K562 (cell line): ENCODE measurements at regions not wholly inside any gene's neighbourhood (a gene's known extent, or its start where the extent isn't known, plus 50 kb on each side); places are given as distances from the start of the nearest gene placed in this dataset.

Experiments used
- ATAC-seq: fragments of 200-7000 bp; cut with Tn5 transposase; 3 replicates; pipeline ENCODE4 v1.9.1; 2020; ENCODE audit warnings: moderate library complexity
- BruUV-seq: library from RNA; stranded (reverse); fragments of 400-500 nt; replicated peaks from 2 replicates; lab custom pipeline; 2021; lab: Mats Ljungman, UMichigan
- CTCF ChIA-PET: fragments of 300-600 bp; formaldehyde crosslinking; extraction: SDS; loops from one replicate; lab custom pipeline; 2021; ENCODE audit warnings: low intra/inter-chr PET ratio; lab: Yijun Ruan, JAX
- POLR2A ChIA-PET: fragments of 300-600, 350-650 bp; sonication (Branson Sonifier 250); formaldehyde crosslinking; extraction: SDS; loops from one replicate; lab custom pipeline; 2021; ENCODE audit warnings: antibody characterized with exemption, inconsistent platforms; lab: Yijun Ruan, JAX
- DNase-seq, 4 experiments: peaks; one replicate each; pipeline versions ENCODE4 v3.0.0 to v3.0.0-alpha.2; 2011 to 2018; ENCODE audit warnings: low spot score in 3 of 4, mixed read lengths in 3 of 4; ENCODE audit errors: extremely low read depth in 1 of 4
- FAIRE-seq: peaks from 2 replicates; lab custom pipeline; 2011; peaks lifted over from hg19 to GRCh38; lab: Jason Lieb, UNC
- H2AFZ ChIP-seq: 2 replicates; pipeline ENCODE4 v1.6.0; 2011; ENCODE audit warnings: low read depth, low read length, control low read depth, inconsistent platforms
- H3K27ac ChIP-seq: fragments of 200-600 bp; 3 replicates; pipeline ENCODE4 v1.8.0; 2011; ENCODE audit warnings: low read depth, mild to moderate bottlenecking, control low read depth, inconsistent platforms, low read length, moderate library complexity, mixed read lengths; ENCODE audit errors: extremely low read depth
- H3K27me3 ChIP-seq, 2 experiments: fragments of 300-600 bp in 1 of 2; 2 replicates in 1 of 2; 3 replicates in 1 of 2; pipeline versions ENCODE4 v1.6.0 to v1.8.0; 2011; ENCODE audit warnings: inconsistent platforms in 2 of 2, low read length in 2 of 2, mild to moderate bottlenecking in 1 of 2, mixed read lengths in 1 of 2, moderate library complexity in 1 of 2; ENCODE audit not compliant: control insufficient read depth in 2 of 2, insufficient read depth in 2 of 2
- H3K36me3 ChIP-seq: fragments of 300-600 bp; 3 replicates; pipeline ENCODE4 v1.8.0; 2011; ENCODE audit warnings: mild to moderate bottlenecking, low read length, inconsistent platforms; ENCODE audit not compliant: control insufficient read depth, insufficient read depth
- H3K4me1 ChIP-seq, 2 experiments: fragments of 200-600 bp in 1 of 2; replicated peaks in 1 of 2; 2 replicates in 1 of 2; 3 replicates in 1 of 2; pipeline versions ENCODE4 v1.5.1 to v1.8.0; 2011; ENCODE audit warnings: inconsistent platforms in 2 of 2, low read length in 2 of 2, mild to moderate bottlenecking in 1 of 2, mixed read lengths in 1 of 2, moderate library complexity in 1 of 2; ENCODE audit not compliant: control insufficient read depth in 2 of 2, insufficient read depth in 2 of 2
- H3K4me2 ChIP-seq: 2 replicates; pipeline ENCODE4 v1.6.1; 2011; ENCODE audit warnings: low read length, control low read depth, inconsistent platforms, mixed read lengths; ENCODE audit not compliant: insufficient read depth
- H3K4me3 ChIP-seq: fragments of 200-600 bp; sonication (generic), shearing (Covaris generic); 2 replicates; pipeline ENCODE4 v1.5.1; 2016; ENCODE audit warnings: control low read depth, inconsistent platforms
- H3K79me2 ChIP-seq: fragments of 200-600 bp; 3 replicates; pipeline ENCODE4 v1.8.0; 2011; ENCODE audit warnings: low read length, inconsistent platforms; ENCODE audit not compliant: control insufficient read depth, insufficient read depth
- H3K9ac ChIP-seq, 2 experiments: 2 replicates each; pipeline versions ENCODE4 v1.6.0 to v1.6.1; 2011; ENCODE audit warnings: low read depth in 2 of 2, low read length in 2 of 2, control low read depth in 1 of 2, inconsistent platforms in 1 of 2, mild to moderate bottlenecking in 1 of 2, mixed read lengths in 1 of 2; ENCODE audit not compliant: insufficient read depth in 1 of 2
- H3K9me1 ChIP-seq: one replicate; pipeline ENCODE4 v1.6.0; 2011; ENCODE audit warnings: inconsistent platforms, mild to moderate bottlenecking, low read length, moderate library complexity; ENCODE audit not compliant: control insufficient read depth, insufficient read depth
- H3K9me3 ChIP-seq: replicated peaks from 2 replicates; pipeline ENCODE4 v1.5.1; 2011; ENCODE audit warnings: low read depth, low read length, inconsistent platforms; ENCODE audit not compliant: control insufficient read depth, insufficient read depth
- H4K20me1 ChIP-seq: replicated peaks from 2 replicates; pipeline ENCODE4 v1.6.1; 2011; ENCODE audit warnings: low read length, inconsistent platforms, mixed read lengths; ENCODE audit not compliant: control insufficient read depth, insufficient read depth
- ARID3A ChIP-seq: IDR thresholded peaks from 2 replicates; pipeline ENCODE4 v1.6.1; 2012; ENCODE audit warnings: low read depth, low read length, improper control_type of control experiment, borderline replicate concordance
- ARNT ChIP-seq, 2 experiments: fragments of 450-650 bp; IDR thresholded peaks; 2 replicates each; pipeline ENCODE4 v1.6.1; 2016; ENCODE audit warnings: mild to moderate bottlenecking in 1 of 2
- BRF1 ChIP-seq: IDR thresholded peaks from 3 replicates; pipeline ENCODE4 v1.6.1; 2011; ENCODE audit warnings: borderline replicate concordance, mild to moderate bottlenecking; ENCODE audit not compliant: insufficient read length; ENCODE audit errors: extremely low read depth
- CC2D1A ChIP-seq: fragments of 450-650 bp; IDR thresholded peaks from 2 replicates; pipeline ENCODE4 v1.6.1; 2017; ENCODE audit warnings: mild to moderate bottlenecking
- CXXC5 ChIP-seq: fragments of 250-450 bp; sonication (Bioruptor Pico); IDR thresholded peaks from 2 replicates; pipeline ENCODE4 v1.8.0; 2022; ENCODE audit warnings: inconsistent platforms, mild to moderate bottlenecking, moderate library complexity
- EP300 ChIP-seq: IDR thresholded peaks from 2 replicates; pipeline ENCODE4 v1.6.1; 2012; ENCODE audit warnings: low read length, improper control_type of control experiment
- KDM1A ChIP-seq, 2 experiments: fragments of 450-650 bp; IDR thresholded peaks; 2 replicates each; pipeline ENCODE4 v1.6.1; 2016; ENCODE audit warnings: mild to moderate bottlenecking in 2 of 2
- KLF16 ChIP-seq: IDR thresholded peaks from 2 replicates; pipeline ENCODE4 v1.6.1; 2016; ENCODE audit warnings: antibody characterized with exemption
- LEF1 ChIP-seq: fragments of 450-650 bp; IDR thresholded peaks from 2 replicates; pipeline ENCODE4 v1.6.1; 2016; ENCODE audit warnings: mild to moderate bottlenecking
- NFIC ChIP-seq: fragments of 450-650 bp; IDR thresholded peaks from 2 replicates; pipeline ENCODE4 v1.6.1; 2017; ENCODE audit warnings: mild to moderate bottlenecking, inconsistent platforms
- SMAD1 ChIP-seq: fragments of 150-350 bp; IDR thresholded peaks from 2 replicates; pipeline ENCODE4 v1.6.1; 2014; ENCODE audit warnings: low read length, low read depth; ENCODE audit not compliant: partially characterized antibody
- ZNF175 ChIP-seq: fragments of 200-800 bp; sonication (Bioruptor generic); IDR thresholded peaks from 2 replicates; pipeline ENCODE4 v1.6.1; 2016; ENCODE audit warnings: low read depth, mild to moderate bottlenecking, missing genetic modification characterization, missing compliant biosample characterization
- ZNF311 ChIP-seq: fragments of 250-450 bp; sonication (Bioruptor Pico); IDR thresholded peaks from 2 replicates; pipeline ENCODE4 v1.4.0; 2020; ENCODE audit warnings: mild to moderate bottlenecking, moderate library complexity
- ZNF707 ChIP-seq: fragments of 250-450 bp; sonication (Bioruptor Pico); conservative IDR thresholded peaks from 2 replicates; pipeline ENCODE4 v1.8.0; 2022; ENCODE audit warnings: inconsistent platforms, mild to moderate bottlenecking, moderate library complexity
- WGBS: fragments of 100-300 bp; shearing (Covaris generic); methylation state at CpG from one replicate; pipeline ENCODE4 v1.1.6; 2016; ENCODE audit warnings: low coverage, mixed read lengths; ENCODE audit not compliant: insufficient coverage; ENCODE audit errors: missing lambda C conversion rate; 5-methylcytosine and 5-hydroxymethylcytosine counted together
- in situ Hi-C: fragments of 300-500 bp; cut with MboI; formaldehyde crosslinking; loops from 4 replicates; pipeline ENCODE4 v1.15.0; 2018; ENCODE audit warnings: inconsistent platforms, mixed read lengths
- intact Hi-C: fragments of 100-400 bp; cut with micrococcal nuclease; formaldehyde crosslinking; loops from 2 replicates; pipeline ENCODE4 v1.14.2; 2022
- TF ChIP-seq, protein P1 (sequence below): sonication (generic); formaldehyde crosslinking; IDR thresholded peaks from 2 replicates; pipeline ENCODE4 v1.4.0; 2020; ENCODE audit warnings: mild to moderate bottlenecking, missing genetic modification reagents
- TF ChIP-seq, protein P2 (sequence below): fragments of 250-450 bp; sonication (Bioruptor Pico); IDR thresholded peaks from 2 replicates; pipeline ENCODE4 v1.5.0; 2021; ENCODE audit warnings: mild to moderate bottlenecking, borderline replicate concordance

GRCh38 chr1:94636100-94636499 is 94.5 kb upstream of the F3 start (continued):
- no peak for TF ChIP-seq BRF1

DNA sequence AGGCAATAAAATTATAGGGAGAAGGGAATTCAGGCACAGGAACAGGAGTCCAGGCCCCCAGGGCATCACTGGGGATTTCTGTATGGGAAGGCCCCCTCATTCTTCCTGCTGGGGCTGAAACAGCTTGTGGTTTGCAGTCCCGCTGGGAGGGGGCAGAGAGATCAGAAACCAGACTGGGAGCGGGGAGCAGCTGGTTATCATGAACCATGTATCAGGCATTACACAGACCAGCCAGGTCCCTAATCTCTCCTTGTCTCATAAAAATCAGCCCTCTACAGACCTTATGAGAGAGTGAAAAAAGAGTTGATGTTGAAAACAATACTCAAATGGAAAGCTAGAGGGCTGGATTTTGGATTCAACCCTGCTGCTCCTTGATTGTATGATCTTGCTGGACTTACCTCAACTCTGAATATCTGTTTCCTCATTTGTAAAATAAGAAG is 93.4 kb upstream of the F3 start:
- FAIRE-seq = peak; percentile 76
- Histone ChIP-seq H3K4me3 (no peak overlapping the region), H3K9ac (no peak overlapping the region), H3K9me1 (no peaks in the 10 kb centered on the region), H3K9me3 (no peaks in the 10 kb centered on the region), H2AFZ (no peak overlapping the region), H3K4me2 (no peak overlapping the region), H3K27me3 (peaks cover 0 to 3% of the 10 kb centered on the region in 2 experiments; a peak in 1 of 5 replicates), H4K20me1 (0 out of 2 replicates have a peak, but pooled peaks cover 4% of the 10 kb centered on the region), H3K4me1 (peaks cover 3 to 11% of the 10 kb centered on the region in 2 experiments; a peak in 3 of 5 replicates), H3K36me3 (no peaks in the 10 kb centered on the region), H3K79me2 (no peaks in the 10 kb centered on the region), H3K27ac (no peak overlapping the region)
- in situ Hi-C loops = no loop called here
- ChIA-PET CTCF (interaction anchor here (0.6 kb wide), 1 partner anchor 406 kb away, joined by 6 read pairs; no protein-coding TSS in a partner anchor), POLR2A (no interaction called here)
- no TSS peak for BruUV-seq
- 0% methylated on average over 2 of the region's 2 CpGs for WGBS
- DNase-seq = peak; percentile 68 to 84 (median 76)
- intact Hi-C loops = no loop called here
- ATAC-seq = peak; percentile 93
- TF ChIP-seq ZNF707 = 0 out of 2 replicates have a peak, but pooled peaks have one; percentile 39
- TF ChIP-seq NFIC = peak; percentile 89
- TF ChIP-seq, protein P1, sequence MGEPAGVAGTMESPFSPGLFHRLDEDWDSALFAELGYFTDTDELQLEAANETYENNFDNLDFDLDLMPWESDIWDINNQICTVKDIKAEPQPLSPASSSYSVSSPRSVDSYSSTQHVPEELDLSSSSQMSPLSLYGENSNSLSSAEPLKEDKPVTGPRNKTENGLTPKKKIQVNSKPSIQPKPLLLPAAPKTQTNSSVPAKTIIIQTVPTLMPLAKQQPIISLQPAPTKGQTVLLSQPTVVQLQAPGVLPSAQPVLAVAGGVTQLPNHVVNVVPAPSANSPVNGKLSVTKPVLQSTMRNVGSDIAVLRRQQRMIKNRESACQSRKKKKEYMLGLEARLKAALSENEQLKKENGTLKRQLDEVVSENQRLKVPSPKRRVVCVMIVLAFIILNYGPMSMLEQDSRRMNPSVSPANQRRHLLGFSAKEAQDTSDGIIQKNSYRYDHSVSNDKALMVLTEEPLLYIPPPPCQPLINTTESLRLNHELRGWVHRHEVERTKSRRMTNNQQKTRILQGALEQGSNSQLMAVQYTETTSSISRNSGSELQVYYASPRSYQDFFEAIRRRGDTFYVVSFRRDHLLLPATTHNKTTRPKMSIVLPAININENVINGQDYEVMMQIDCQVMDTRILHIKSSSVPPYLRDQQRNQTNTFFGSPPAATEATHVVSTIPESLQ (CRISPR knock-in tag) = no peak
- 0 out of 2 replicates have a peak, but pooled peaks have one; percentile 23 for TF ChIP-seq ZNF175 (CRISPR knock-in tag)
- TF ChIP-seq, protein P2, sequence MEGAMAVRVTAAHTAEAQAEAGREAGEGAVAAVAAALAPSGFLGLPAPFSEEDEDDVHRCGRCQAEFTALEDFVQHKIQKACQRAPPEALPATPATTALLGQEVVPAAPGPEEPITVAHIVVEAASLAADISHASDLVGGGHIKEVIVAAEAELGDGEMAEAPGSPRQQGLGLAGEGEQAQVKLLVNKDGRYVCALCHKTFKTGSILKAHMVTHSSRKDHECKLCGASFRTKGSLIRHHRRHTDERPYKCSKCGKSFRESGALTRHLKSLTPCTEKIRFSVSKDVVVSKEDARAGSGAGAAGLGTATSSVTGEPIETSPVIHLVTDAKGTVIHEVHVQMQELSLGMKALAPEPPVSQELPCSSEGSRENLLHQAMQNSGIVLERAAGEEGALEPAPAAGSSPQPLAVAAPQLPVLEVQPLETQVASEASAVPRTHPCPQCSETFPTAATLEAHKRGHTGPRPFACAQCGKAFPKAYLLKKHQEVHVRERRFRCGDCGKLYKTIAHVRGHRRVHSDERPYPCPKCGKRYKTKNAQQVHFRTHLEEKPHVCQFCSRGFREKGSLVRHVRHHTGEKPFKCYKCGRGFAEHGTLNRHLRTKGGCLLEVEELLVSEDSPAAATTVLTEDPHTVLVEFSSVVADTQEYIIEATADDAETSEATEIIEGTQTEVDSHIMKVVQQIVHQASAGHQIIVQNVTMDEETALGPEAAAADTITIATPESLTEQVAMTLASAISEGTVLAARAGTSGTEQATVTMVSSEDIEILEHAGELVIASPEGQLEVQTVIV = no peak
- TF ChIP-seq EP300 = peak; percentile 82
- TF ChIP-seq KDM1A (IDR thresholded peaks at IDR 0.05) = peak; percentile 87 to 88
- TF ChIP-seq KLF16 = peak; percentile 94
- TF ChIP-seq LEF1 = no peak
- TF ChIP-seq SMAD1 = peak; percentile 32
- peak; percentile 71 for TF ChIP-seq CXXC5 (CRISPR knock-in tag)
- TF ChIP-seq ZNF311 (CRISPR knock-in tag) = peak; percentile 67; the same call in 1 of the 2 replicates
- peak; percentile 40; the same call in 1 of the 2 replicates for TF ChIP-seq ARID3A
- TF ChIP-seq CC2D1A = peak; percentile 95; the same call in 1 of the 2 replicates
- TF ChIP-seq ARNT (IDR thresholded peaks at IDR 0.05) = no peak
